Esophagus muscularis mucosa (tissue), 4 donors: ENCODE measurements at regions not wholly inside any gene's neighbourhood (a gene's known extent, or its start where the extent isn't known, plus 50 kb on each side); places are given as distances from the start of the nearest gene placed in this dataset.
A peak's percentile ranks its signal among the peaks of the same experiment; 100 is the strongest.

Experiments
- DNase-seq: peaks from one replicate; pipeline ENCODE4 v3.0.0-alpha.2; 2017; ENCODE audit errors: extremely low spot score
- H3K27ac ChIP-seq, 4 donors: fragments of 200-600 bp; sonication (generic); replicated peaks in 1 of 4; 1 replicate in 3 of 4; 2 replicates in 1 of 4; pipeline ENCODE4 v1.5.1; 2016 to 2019; ENCODE audit warnings: mild to moderate bottlenecking in 1 of 4
- H3K27me3 ChIP-seq, 4 donors: fragments of 200-600 bp; sonication (generic); one replicate each; pipeline versions ENCODE4 v1.5.1 to v1.6.0; 2016 to 2019
- H3K36me3 ChIP-seq, 4 donors: fragments of 200-600 bp; sonication (generic); one replicate each; pipeline ENCODE4 v1.5.1; 2016 to 2019
- H3K4me1 ChIP-seq, 4 donors: fragments of 200-600 bp; sonication (generic); one replicate each; pipeline ENCODE4 v1.5.1; 2016 to 2019
- H3K4me3 ChIP-seq, 4 donors: fragments of 200-600 bp; sonication (generic); 1 replicate in 2 of 4; 2 replicates in 2 of 4; pipeline ENCODE4 v1.5.1; 2016 to 2019; ENCODE audit warnings: mild to moderate bottlenecking in 4 of 4, moderate library complexity in 1 of 4
- H3K9me3 ChIP-seq, 4 donors: fragments of 200-600 bp; sonication (generic); 1 replicate in 3 of 4; 2 replicates in 1 of 4; pipeline ENCODE4 v1.5.1; 2016 to 2019
- CTCF ChIP-seq, 3 experiments: fragments of 200-600 bp in 2 of 3; fragments of 450-650 bp in 1 of 3; sonication (generic) in 2 of 3; IDR thresholded peaks; one replicate each; pipeline ENCODE4 v1.5.1; 2017 to 2019; ENCODE audit warnings: antibody characterized with exemption in 3 of 3, mild to moderate bottlenecking in 2 of 3, moderate library complexity in 1 of 3
- EP300 ChIP-seq: sonication (generic); formaldehyde crosslinking; IDR thresholded peaks from one replicate; pipeline ENCODE4 v1.6.1; 2017; ENCODE audit warnings: antibody characterized with exemption
- POLR2A ChIP-seq: fragments of 450-650 bp; IDR thresholded peaks from one replicate; pipeline ENCODE4 v1.6.1; 2017; ENCODE audit warnings: antibody characterized with exemption, moderate library complexity, mild to moderate bottlenecking, low read depth
- POLR2AphosphoS5 ChIP-seq, 2 donors: sonication (generic); formaldehyde crosslinking; IDR thresholded peaks; one replicate each; pipeline ENCODE4 v1.6.1; 2017; ENCODE audit warnings: antibody characterized with exemption in 2 of 2
- WGBS: methylation state at CpG from one replicate; pipeline ENCODE4 v1.1.5; 2018; 5-methylcytosine and 5-hydroxymethylcytosine counted together
- intact Hi-C: fragments of 100-400 bp; cut with DNase I; formaldehyde crosslinking; loops from one replicate; pipeline ENCODE4 v1.15.1; 2023

GRCh38 chr11:92545906-92546471, 321.4 kb downstream of the FAT3 start:
- Histone ChIP-seq H3K9me3 (no peaks in the 10 kb centered on the region), H3K4me1 (no peaks in the 10 kb centered on the region), H3K36me3 (no peaks in the 10 kb centered on the region), H3K27ac (no peak overlapping the region), H3K27me3 (no peaks in the 10 kb centered on the region), H3K4me3 (no peak overlapping the region)
- intact Hi-C loops, result no loop called here
- TF ChIP-seq POLR2A (no peak), EP300 (no peak), POLR2AphosphoS5 (IDR thresholded peaks at IDR 0.05) (no peak), CTCF (IDR thresholded peaks at IDR 0.05) (no peak)
- DNase-seq, result no peak
- 64% methylated on average over 6 of the region's 6 CpGs for WGBS

DNA sequence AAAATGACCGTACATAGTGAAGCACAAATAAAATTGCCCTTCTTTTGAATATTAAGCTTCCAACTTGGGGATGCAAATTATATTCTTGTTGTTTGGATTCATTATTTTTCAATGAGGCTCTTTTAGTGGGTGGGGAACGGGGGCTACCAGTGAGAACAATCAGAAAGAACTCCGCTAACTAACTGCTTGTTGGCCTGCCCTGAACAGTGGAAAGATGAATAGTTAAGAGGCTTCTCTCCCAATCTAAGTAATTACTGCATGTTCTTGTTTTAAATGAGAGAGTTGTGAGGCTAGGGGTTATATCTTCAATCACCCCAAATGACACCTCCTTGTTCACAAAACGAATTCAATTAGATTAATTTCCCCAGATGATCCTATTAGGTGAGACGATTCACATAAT, 322.0 kb downstream of the FAT3 start:
- no peaks in the 10 kb centered on the region for H3K27me3 ChIP-seq
- TF ChIP-seq POLR2AphosphoS5 (IDR thresholded peaks at IDR 0.05), result no peak
- no peak for TF ChIP-seq CTCF (IDR thresholded peaks at IDR 0.05)
- no peak for TF ChIP-seq EP300
- no peak for TF ChIP-seq POLR2A
- H3K9me3 ChIP-seq, result no peaks in the 10 kb centered on the region
- no peak overlapping the region for H3K27ac ChIP-seq
- DNase-seq, result no peak
- WGBS, result 94% methylated on average over 5 of the region's 5 CpGs
- no peaks in the 10 kb centered on the region for H3K4me1 ChIP-seq
- no peaks in the 10 kb centered on the region for H3K36me3 ChIP-seq
- intact Hi-C loops, result no loop called here
- H3K4me3 ChIP-seq, result no peak overlapping the region

- no peak for TF ChIP-seq EP300
- TF ChIP-seq POLR2A, result no peak
- no peak for TF ChIP-seq POLR2AphosphoS5 (IDR thresholded peaks at IDR 0.05)
- no peak for TF ChIP-seq CTCF (IDR thresholded peaks at IDR 0.05)
- no peak overlapping the region for H3K27ac ChIP-seq
- H3K9me3 ChIP-seq, result no peaks in the 10 kb centered on the region
- intact Hi-C loops, result no loop called here
- DNase-seq, result no peak
- H3K4me1 ChIP-seq, result no peaks in the 10 kb centered on the region
- no peak overlapping the region for H3K4me3 ChIP-seq
- no peaks in the 10 kb centered on the region for H3K27me3 ChIP-seq
- no peaks in the 10 kb centered on the region for H3K36me3 ChIP-seq
Measured at GRCh38 chr11:92550411-92550810, 325.8 kb downstream of the FAT3 start.

DNA sequence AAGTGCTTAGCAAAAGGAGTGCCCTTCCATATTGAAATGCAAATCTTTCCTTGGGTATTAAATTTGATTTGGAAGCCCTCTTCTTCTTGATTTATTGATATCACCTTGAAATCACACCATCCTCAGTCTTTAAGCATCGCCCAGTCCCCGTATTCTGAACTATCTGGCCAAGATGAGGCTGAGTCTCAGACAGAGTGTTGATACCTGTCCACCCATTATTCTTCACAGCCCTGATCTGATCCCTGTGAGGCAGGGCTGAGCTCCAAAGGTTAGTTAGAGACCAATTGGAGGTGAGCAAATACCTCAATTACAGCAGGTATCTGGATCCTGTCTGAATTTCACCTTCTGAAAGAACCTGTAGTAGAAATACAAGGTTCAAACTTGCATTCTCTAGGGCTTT, 326.3 kb downstream of the FAT3 start:
- no peak overlapping the region for H3K4me3 ChIP-seq
- no peaks in the 10 kb centered on the region for H3K9me3 ChIP-seq
- WGBS, result 100% methylated on average over 2 of the region's 2 CpGs
- intact Hi-C loops, result no loop called here
- H3K27me3 ChIP-seq, result no peaks in the 10 kb centered on the region
- no peaks in the 10 kb centered on the region for H3K36me3 ChIP-seq
- no peaks in the 10 kb centered on the region for H3K4me1 ChIP-seq
- TF ChIP-seq POLR2AphosphoS5 (IDR thresholded peaks at IDR 0.05) (no peak), CTCF (IDR thresholded peaks at IDR 0.05) (no peak), POLR2A (no peak), EP300 (no peak)
- no peak overlapping the region for H3K27ac ChIP-seq
- DNase-seq, result no peak

DNA sequence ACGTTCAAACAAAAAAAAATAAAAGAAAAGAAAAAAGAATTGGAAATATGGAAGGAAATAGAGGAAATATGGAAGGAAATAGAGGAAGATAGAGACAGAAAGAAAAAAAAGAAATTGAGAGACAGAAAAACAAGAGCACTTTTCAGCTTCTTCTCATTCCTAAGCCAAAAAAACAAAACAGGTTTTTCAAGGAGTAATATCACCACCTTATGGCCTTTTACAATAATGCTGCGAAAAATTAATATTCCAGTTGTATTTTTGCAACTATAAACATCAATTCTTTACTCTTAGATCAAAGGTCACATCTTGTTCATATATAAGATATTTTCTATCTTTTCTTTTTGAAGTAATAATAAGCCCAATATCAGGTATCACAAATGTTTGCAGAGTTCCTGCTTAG, 328.3 kb downstream of the FAT3 start:
- DNase-seq, result no peak
- Histone ChIP-seq H3K9me3 (no peaks in the 10 kb centered on the region), H3K27me3 (no peaks in the 10 kb centered on the region), H3K36me3 (no peaks in the 10 kb centered on the region), H3K4me1 (peaks cover 0 to 5% (median 2%) of the 10 kb centered on the region in 4 donors), H3K27ac (no peak overlapping the region), H3K4me3 (no peak overlapping the region)
- TF ChIP-seq POLR2A (no peak), CTCF (IDR thresholded peaks at IDR 0.05) (peak; percentile 11 to 21 (median 16))
- WGBS, result 64% methylated on average over 2 of the region's 2 CpGs
- intact Hi-C loops, result no loop called here
